SJSA1 (cell line): ENCODE measurements at regions not wholly inside any gene's neighbourhood (a gene's known extent, or its start where the extent isn't known, plus 50 kb on each side); places are given as distances from the start of the nearest gene placed in this dataset.

Experiments
- DNase-seq, 2 experiments: peaks; one replicate each; pipeline ENCODE4 v3.0.0-alpha.2; 2015 to 2020; ENCODE audit warnings: low spot score in 2 of 2, low read depth in 1 of 2
- H3K27ac ChIP-seq: fragments of 250-450 bp; sonication (Bioruptor Pico); 2 replicates; pipeline ENCODE4 v1.5.1; 2020; ENCODE audit warnings: mild to moderate bottlenecking, moderate library complexity
- H3K27me3 ChIP-seq: fragments of 250-450 bp; sonication (Bioruptor Pico); replicated peaks from 2 replicates; pipeline ENCODE4 v1.5.1; 2020; ENCODE audit warnings: mild to moderate bottlenecking, moderate library complexity
- H3K36me3 ChIP-seq: fragments of 250-450 bp; sonication (Bioruptor Pico); 2 replicates; pipeline ENCODE4 v1.5.1; 2020; ENCODE audit warnings: mild to moderate bottlenecking
- H3K4me1 ChIP-seq: fragments of 250-450 bp; sonication (Bioruptor Pico); replicated peaks from 2 replicates; pipeline ENCODE4 v1.6.1; 2021; ENCODE audit warnings: mild to moderate bottlenecking
- H3K4me3 ChIP-seq: fragments of 250-450 bp; sonication (Bioruptor Pico); 2 replicates; pipeline ENCODE4 v1.5.1; 2020; ENCODE audit warnings: mild to moderate bottlenecking
- H3K9me3 ChIP-seq: fragments of 250-450 bp; sonication (Bioruptor Pico); replicated peaks from 2 replicates; pipeline ENCODE4 v1.5.1; 2020; ENCODE audit warnings: mild to moderate bottlenecking

- H3K9me3 ChIP-seq, result no peaks in the 10 kb centered on the region
- H3K4me3 ChIP-seq, result no peak overlapping the region
- no peaks in the 10 kb centered on the region for H3K4me1 ChIP-seq
- H3K27me3 ChIP-seq, result 0 out of 2 replicates have a peak, but pooled peaks cover 3% of the 10 kb centered on the region
- H3K27ac ChIP-seq, result no peak overlapping the region
- DNase-seq, result no peak
- H3K36me3 ChIP-seq, result no peaks in the 10 kb centered on the region
Measured at GRCh38 chr2:118627156-118627555, 220.3 kb downstream of the EN1 start.

GRCh38 chr2:118622913-118623312 is 224.5 kb downstream of the EN1 start:
- Histone ChIP-seq H3K27ac (no peak overlapping the region), H3K36me3 (no peaks in the 10 kb centered on the region), H3K9me3 (no peaks in the 10 kb centered on the region), H3K4me3 (no peak overlapping the region), H3K4me1 (no peaks in the 10 kb centered on the region), H3K27me3 (no peaks in the 10 kb centered on the region)
- no peak for DNase-seq

DNA sequence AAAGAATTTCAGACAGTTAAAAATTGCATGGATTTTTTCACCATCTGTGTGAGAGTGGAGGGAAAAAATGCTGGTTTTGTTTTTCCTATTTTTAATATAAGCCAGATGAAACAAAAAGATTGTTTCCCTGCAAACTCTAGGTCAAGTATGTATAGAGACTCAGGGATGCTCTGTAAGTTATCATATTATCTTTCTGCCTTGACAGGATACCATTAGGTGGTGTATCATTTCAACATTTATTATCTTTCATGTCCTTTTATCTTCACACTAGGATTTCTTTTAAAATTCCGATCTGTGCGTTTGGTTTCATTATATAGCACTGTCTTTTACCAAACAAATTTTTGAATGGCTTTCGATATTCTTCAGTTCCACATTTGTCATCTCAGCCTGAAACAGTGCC is 225.3 kb downstream of the EN1 start:
- Histone ChIP-seq H3K9me3 (no peaks in the 10 kb centered on the region), H3K36me3 (no peaks in the 10 kb centered on the region), H3K4me3 (no peak overlapping the region), H3K4me1 (no peaks in the 10 kb centered on the region), H3K27ac (no peak overlapping the region), H3K27me3 (no peaks in the 10 kb centered on the region)
- DNase-seq, result no peak

GRCh38 chr2:118618279-118618678 is 229.2 kb downstream of the EN1 start:
- no peak overlapping the region for H3K27ac ChIP-seq
- DNase-seq, result no peak
- peaks cover 12% of the 10 kb centered on the region; the same call in 1 of the 2 replicates for H3K27me3 ChIP-seq
- no peaks in the 10 kb centered on the region for H3K9me3 ChIP-seq
- H3K4me3 ChIP-seq, result no peak overlapping the region
- no peaks in the 10 kb centered on the region for H3K36me3 ChIP-seq
- no peaks in the 10 kb centered on the region for H3K4me1 ChIP-seq

GRCh38 chr2:118616432-118616831 is 231.0 kb downstream of the EN1 start:
- H3K27me3 ChIP-seq, result peaks cover 12% of the 10 kb centered on the region
- H3K4me3 ChIP-seq, result no peak overlapping the region
- H3K27ac ChIP-seq, result no peak overlapping the region
- no peaks in the 10 kb centered on the region for H3K9me3 ChIP-seq
- H3K36me3 ChIP-seq, result no peaks in the 10 kb centered on the region
- no peaks in the 10 kb centered on the region for H3K4me1 ChIP-seq
- DNase-seq, result no peak

- no peaks in the 10 kb centered on the region for H3K36me3 ChIP-seq
- peaks cover 12% of the 10 kb centered on the region for H3K27me3 ChIP-seq
- no peak overlapping the region for H3K27ac ChIP-seq
- DNase-seq, result no peak
- no peaks in the 10 kb centered on the region for H3K9me3 ChIP-seq
- H3K4me3 ChIP-seq, result no peak overlapping the region
- no peaks in the 10 kb centered on the region for H3K4me1 ChIP-seq
Measured at GRCh38 chr2:118614841-118615271, 232.6 kb downstream of the EN1 start.

DNA sequence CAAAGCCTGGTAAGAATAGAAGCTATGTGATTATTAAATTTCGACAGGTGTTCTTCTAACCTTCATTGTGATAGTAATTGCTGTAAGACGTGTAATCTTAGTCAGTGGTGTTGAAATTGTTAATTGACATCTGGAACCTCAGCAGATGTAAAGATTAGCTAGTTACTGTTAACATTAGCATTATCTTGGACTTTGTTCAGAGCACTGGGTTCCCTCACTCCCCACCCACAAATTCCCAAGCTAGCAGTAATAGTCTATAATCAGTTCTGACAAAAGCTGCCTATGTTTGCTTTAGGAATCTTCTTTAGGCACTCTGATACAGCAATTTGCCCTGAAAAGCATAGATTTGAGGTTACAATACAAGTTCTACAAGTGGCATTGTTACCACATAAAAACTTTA is 233.7 kb downstream of the EN1 start:
- Histone ChIP-seq H3K36me3 (no peaks in the 10 kb centered on the region), H3K9me3 (no peaks in the 10 kb centered on the region), H3K4me1 (no peaks in the 10 kb centered on the region), H3K27me3 (peaks cover 12% of the 10 kb centered on the region), H3K4me3 (no peak overlapping the region), H3K27ac (no peak overlapping the region)
- DNase-seq, result no peak

DNA sequence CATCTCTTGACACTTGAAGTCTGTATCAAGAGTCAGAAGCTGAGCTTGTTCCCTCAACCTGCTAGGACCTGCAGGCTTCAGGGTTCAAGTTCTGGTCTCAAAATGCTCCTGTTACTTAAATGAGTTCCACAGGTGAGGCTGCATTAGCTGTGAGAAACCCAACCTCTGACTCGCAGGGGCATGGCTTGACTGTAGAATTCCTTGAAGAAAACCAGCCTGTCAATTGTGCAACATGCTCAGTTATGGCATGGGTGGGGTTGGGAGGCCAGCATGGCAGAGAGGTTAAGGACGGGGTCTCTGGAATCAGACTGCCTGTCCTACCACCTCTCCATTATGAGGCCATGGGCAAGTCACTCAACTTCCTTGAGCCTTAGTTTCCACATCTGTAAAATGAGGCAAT is 235.8 kb downstream of the EN1 start:
- H3K4me1 ChIP-seq, result no peaks in the 10 kb centered on the region
- H3K9me3 ChIP-seq, result no peaks in the 10 kb centered on the region
- peaks cover 12% of the 10 kb centered on the region for H3K27me3 ChIP-seq
- no peak overlapping the region for H3K27ac ChIP-seq
- no peak overlapping the region for H3K4me3 ChIP-seq
- H3K36me3 ChIP-seq, result no peaks in the 10 kb centered on the region
- DNase-seq, result no peak

DNA sequence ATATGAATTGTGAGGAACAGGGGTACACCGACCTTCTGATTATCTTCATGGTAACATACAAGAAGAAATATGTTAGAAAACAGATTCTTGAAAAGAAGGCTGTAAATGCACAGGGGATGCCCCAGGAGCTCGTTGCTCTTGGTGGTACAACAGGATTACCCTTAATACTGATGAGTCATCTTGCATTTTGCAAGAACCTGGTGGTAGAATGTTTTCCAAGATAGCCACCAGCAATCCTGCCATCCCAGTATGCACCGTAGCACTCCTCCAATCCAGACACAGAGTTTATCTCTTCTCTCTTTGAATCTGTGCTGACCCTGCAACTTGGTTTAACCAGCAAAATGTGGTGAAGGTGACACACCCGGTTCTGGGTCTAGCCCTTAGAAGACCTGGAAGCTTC is 238.3 kb downstream of the EN1 start:
- DNase-seq, result no peak
- Histone ChIP-seq H3K36me3 (no peaks in the 10 kb centered on the region), H3K27ac (no peak overlapping the region)

GRCh38 chr2:118607641-118608040 is 239.8 kb downstream of the EN1 start:
- Histone ChIP-seq H3K27me3 (no peaks in the 10 kb centered on the region; the same call in none of the 2 replicates), H3K9me3 (no peaks in the 10 kb centered on the region), H3K27ac (no peak overlapping the region), H3K36me3 (no peaks in the 10 kb centered on the region), H3K4me1 (no peaks in the 10 kb centered on the region), H3K4me3 (no peak overlapping the region)
- no peak for DNase-seq

More for the DNA sequence above, 238.3 kb downstream of the EN1 start:
- H3K4me1 ChIP-seq, result no peaks in the 10 kb centered on the region
- H3K4me3 ChIP-seq, result no peak overlapping the region
- H3K27me3 ChIP-seq, result peaks cover 5% of the 10 kb centered on the region
- H3K9me3 ChIP-seq, result no peaks in the 10 kb centered on the region

DNA sequence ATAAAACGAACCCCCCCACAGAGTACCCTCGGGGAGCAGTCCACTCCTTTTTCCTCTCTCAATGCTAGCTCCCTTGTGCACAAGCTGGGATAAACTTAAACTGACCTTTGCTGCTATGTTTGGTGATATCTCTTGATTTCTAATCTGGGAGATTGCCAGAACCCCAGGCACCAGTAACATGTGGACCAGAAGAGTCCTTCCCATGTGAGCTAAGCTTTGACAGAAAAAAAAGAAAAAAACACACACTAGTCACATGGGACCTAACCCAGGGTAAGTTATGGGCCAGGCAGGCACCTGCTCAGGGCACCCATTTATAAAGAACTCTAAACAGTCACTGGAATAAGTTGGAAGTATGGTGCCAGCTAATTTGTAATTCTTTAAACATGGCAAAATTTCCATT is 242.6 kb downstream of the EN1 start:
- H3K9me3 ChIP-seq, result no peaks in the 10 kb centered on the region
- H3K4me1 ChIP-seq, result no peaks in the 10 kb centered on the region
- H3K36me3 ChIP-seq, result no peaks in the 10 kb centered on the region
- no peak overlapping the region for H3K4me3 ChIP-seq
- no peak overlapping the region for H3K27ac ChIP-seq
- DNase-seq, result no peak
- no peaks in the 10 kb centered on the region; the same call in 1 of the 2 replicates for H3K27me3 ChIP-seq

GRCh38 chr2:118604371-118604770 is 243.1 kb downstream of the EN1 start:
- H3K27me3 ChIP-seq, result no peaks in the 10 kb centered on the region; the same call in 1 of the 2 replicates
- H3K9me3 ChIP-seq, result no peaks in the 10 kb centered on the region
- H3K4me1 ChIP-seq, result no peaks in the 10 kb centered on the region
- no peaks in the 10 kb centered on the region for H3K36me3 ChIP-seq
- no peak overlapping the region for H3K4me3 ChIP-seq
- no peak for DNase-seq
- no peak overlapping the region for H3K27ac ChIP-seq

DNA sequence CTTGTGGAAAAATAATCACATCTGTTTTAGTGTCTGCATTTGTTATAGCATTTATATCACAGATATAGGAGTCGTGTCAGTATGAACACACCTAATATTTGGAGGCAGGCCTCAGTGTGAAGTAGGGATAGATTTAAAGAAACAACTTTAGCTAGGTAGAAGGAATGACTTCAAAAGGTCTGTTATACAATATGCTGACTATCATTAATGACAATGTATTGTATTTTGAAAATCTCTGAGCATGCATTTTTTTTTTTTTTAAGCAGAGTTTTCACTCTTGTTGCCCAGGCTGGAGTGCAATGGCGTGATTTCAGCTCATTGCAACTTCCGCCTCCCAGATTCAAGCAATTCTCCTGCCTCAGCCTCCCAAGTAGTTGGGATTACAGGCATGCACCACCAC is 248.3 kb downstream of the EN1 start:
- Histone ChIP-seq H3K4me3 (no peak overlapping the region), H3K27ac (no peak overlapping the region), H3K36me3 (no peaks in the 10 kb centered on the region), H3K27me3 (no peaks in the 10 kb centered on the region), H3K4me1 (no peaks in the 10 kb centered on the region), H3K9me3 (peaks cover 4% of the 10 kb centered on the region; the same call in 1 of the 2 replicates)
- DNase-seq, result no peak

DNA sequence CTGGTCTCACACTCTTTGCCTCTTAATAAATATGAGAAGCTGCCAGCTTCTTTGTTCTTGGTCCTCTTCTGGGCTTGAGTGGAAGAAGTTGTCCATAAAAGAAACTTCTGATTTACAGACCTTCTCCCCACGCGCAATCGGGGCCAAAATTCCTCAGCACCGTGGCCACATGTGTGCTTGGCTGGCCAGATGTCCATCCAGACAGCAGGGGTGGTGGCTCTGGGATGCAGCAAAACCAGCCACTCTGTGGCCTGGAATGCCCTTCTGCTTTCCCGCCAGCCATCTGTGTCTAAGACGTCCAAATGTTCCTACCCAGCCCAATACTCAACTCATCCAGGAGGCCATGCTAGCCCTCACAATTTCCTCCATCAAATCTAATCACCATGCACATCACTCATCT is 250.8 kb downstream of the EN1 start:
- no peaks in the 10 kb centered on the region for H3K36me3 ChIP-seq
- H3K4me3 ChIP-seq, result no peak overlapping the region
- H3K4me1 ChIP-seq, result no peaks in the 10 kb centered on the region
- peaks cover 4% of the 10 kb centered on the region; the same call in 1 of the 2 replicates for H3K9me3 ChIP-seq
- no peak overlapping the region for H3K27ac ChIP-seq
- no peaks in the 10 kb centered on the region for H3K27me3 ChIP-seq
- no peak for DNase-seq

DNA sequence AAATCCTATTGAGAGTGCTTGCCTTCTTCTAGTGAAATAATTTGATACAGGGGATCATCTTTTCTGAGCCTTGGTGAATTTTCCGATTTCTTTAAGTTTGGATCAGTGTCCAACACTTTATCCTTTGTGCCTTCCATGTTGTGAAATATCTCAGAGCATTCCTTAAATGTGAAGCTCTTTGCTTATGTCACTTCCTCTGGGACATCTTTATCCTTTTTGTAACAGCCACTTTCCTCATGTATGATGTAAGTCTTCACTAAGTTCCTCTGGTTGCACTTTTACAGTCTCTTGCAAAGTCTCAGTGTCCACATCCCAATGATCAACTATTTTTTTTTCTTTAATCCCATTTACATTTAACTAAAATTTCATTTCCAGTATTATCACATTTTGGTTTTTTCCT is 254.2 kb downstream of the EN1 start:
- no peak overlapping the region for H3K27ac ChIP-seq
- H3K27me3 ChIP-seq, result no peaks in the 10 kb centered on the region
- no peaks in the 10 kb centered on the region for H3K4me1 ChIP-seq
- no peaks in the 10 kb centered on the region; the same call in 1 of the 2 replicates for H3K9me3 ChIP-seq
- no peaks in the 10 kb centered on the region for H3K36me3 ChIP-seq
- H3K4me3 ChIP-seq, result no peak overlapping the region
- no peak for DNase-seq
